A673 (cell line): ENCODE measurements at regions not wholly inside any gene's neighbourhood (a gene's known extent, or its start where the extent isn't known, plus 50 kb on each side); places are given as distances from the start of the nearest gene placed in this dataset.

Experiments used
- BruUV-seq: library from RNA; stranded (reverse); fragments of 400-500 nt; replicated peaks from 2 replicates; lab custom pipeline; 2021; lab: Mats Ljungman, UMichigan
- CTCF ChIA-PET: fragments of 300-600 bp; sonication (Branson Sonifier 250); formaldehyde crosslinking; loops from one replicate; lab custom pipeline; 2022; ENCODE audit warnings: antibody characterized with exemption; lab: Charles Lee
- POLR2A ChIA-PET: fragments of 300-600 bp; sonication (Branson Sonifier 250); formaldehyde crosslinking; loops from one replicate; lab custom pipeline; 2022; ENCODE audit warnings: antibody characterized with exemption; ENCODE audit not compliant: low non-redundant PET; lab: Charles Lee
- DNase-seq: peaks from one replicate; pipeline ENCODE4 v3.0.0-alpha.2; 2015; ENCODE audit warnings: low spot score
- H3K27ac ChIP-seq: fragments of 200-600 bp; sonication (generic); 2 replicates; pipeline ENCODE4 v1.5.1; 2016; ENCODE audit warnings: mixed run types, low read depth, mild to moderate bottlenecking, mixed read lengths, antibody characterized with exemption, low read length; ENCODE audit not compliant: poor library complexity, severe bottlenecking
- H3K27me3 ChIP-seq: fragments of 200-600 bp; sonication (generic); replicated peaks from 2 replicates; pipeline ENCODE4 v1.6.1; 2017; ENCODE audit warnings: mixed run types, low read depth, mild to moderate bottlenecking, mixed read lengths, antibody characterized with exemption, low read length; ENCODE audit not compliant: insufficient read depth, poor library complexity
- H3K36me3 ChIP-seq: fragments of 200-600 bp; sonication (generic); 2 replicates; pipeline ENCODE4 v1.6.1; 2016; ENCODE audit warnings: mixed run types, mild to moderate bottlenecking, mixed read lengths, antibody characterized with exemption, low read length; ENCODE audit not compliant: insufficient read depth, poor library complexity, severe bottlenecking
- H3K4me1 ChIP-seq: fragments of 200-600 bp; sonication (generic); 2 replicates; pipeline ENCODE4 v1.6.1; 2017; ENCODE audit warnings: mixed run types, mild to moderate bottlenecking, mixed read lengths, antibody characterized with exemption, low read length; ENCODE audit not compliant: insufficient read depth, poor library complexity, severe bottlenecking
- H3K4me3 ChIP-seq: fragments of 200-600 bp; sonication (generic); 2 replicates; pipeline ENCODE4 v1.5.1; 2016; ENCODE audit warnings: low read depth, mixed run types, mild to moderate bottlenecking, mixed read lengths, low read length; ENCODE audit not compliant: poor library complexity, severe bottlenecking
- H3K9me3 ChIP-seq: fragments of 200-600 bp; sonication (generic); 2 replicates; pipeline ENCODE4 v1.6.1; 2016; ENCODE audit warnings: mixed run types, low read depth, mild to moderate bottlenecking, mixed read lengths, antibody characterized with exemption, low read length; ENCODE audit not compliant: poor library complexity, severe bottlenecking
- EZH2 ChIP-seq: fragments of 200-600 bp; sonication (generic); IDR thresholded peaks from 2 replicates; pipeline ENCODE4 v1.6.1; 2017; ENCODE audit warnings: borderline replicate concordance, low read depth, mild to moderate bottlenecking, mixed read lengths, antibody characterized with exemption, low read length; ENCODE audit not compliant: poor library complexity, severe bottlenecking
- intact Hi-C: fragments of 100-400 bp; cut with micrococcal nuclease; formaldehyde crosslinking; loops from one replicate; pipeline ENCODE4 v1.10.0; 2022; ENCODE audit not compliant: unreplicated experiment
- TF ChIP-seq, protein P1 (sequence below): fragments of 300-800, 200-600 bp; sonication (generic); conservative IDR thresholded peaks from 2 replicates; pipeline ENCODE4 v1.5.1; 2017; ENCODE audit warnings: low read depth, mild to moderate bottlenecking, antibody characterized with exemption, low read length, moderate library complexity, mixed read lengths

DNA sequence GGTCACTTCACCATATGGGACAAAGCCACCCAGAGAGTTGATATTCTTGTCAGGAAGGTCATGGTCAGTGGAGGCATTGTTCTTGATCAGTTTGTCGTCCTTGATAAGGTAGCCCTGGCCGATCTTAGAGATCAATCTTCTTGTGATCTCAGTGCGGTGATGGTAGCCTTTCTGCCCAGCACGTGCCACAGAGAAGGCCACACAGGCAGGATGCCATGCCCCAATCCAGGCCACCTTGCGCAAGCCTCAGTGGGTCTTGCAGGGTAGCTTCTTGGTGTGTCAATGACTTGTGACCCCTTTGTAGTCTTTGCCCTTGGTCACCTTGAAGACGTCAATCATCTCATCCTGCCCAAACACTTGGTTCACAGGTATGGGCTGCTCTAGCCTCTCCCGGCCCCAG lies 143.9 kb upstream of the ASB18 start:
- POLR2A ChIA-PET: no interaction called here

DNA sequence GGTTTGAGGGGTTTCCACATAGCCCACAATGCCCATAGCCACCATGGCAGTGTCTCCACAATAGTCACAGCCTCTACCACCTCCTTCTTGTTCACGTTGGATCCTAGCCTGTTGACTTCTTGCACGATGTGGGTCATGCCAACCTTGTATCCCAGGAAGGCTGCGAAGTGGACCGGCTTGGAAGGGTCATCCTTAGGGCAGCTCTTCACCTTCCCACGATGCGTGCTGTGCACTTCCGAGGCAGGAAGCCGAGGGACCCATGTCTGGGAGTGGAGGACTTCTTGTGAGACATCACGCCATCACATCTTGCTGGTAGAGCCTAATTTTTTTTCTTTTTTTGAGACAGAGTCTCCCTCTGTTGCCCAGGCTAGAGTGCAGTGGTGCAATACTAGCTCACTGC lies 144.6 kb upstream of the ASB18 start:
- ChIA-PET POLR2A (no interaction called here), CTCF (no interaction called here)
- DNase-seq: no peak
- H3K27ac ChIP-seq: no peak overlapping the region
- no peaks in the 10 kb centered on the region for H3K4me1 ChIP-seq
- TF ChIP-seq, protein P1, sequence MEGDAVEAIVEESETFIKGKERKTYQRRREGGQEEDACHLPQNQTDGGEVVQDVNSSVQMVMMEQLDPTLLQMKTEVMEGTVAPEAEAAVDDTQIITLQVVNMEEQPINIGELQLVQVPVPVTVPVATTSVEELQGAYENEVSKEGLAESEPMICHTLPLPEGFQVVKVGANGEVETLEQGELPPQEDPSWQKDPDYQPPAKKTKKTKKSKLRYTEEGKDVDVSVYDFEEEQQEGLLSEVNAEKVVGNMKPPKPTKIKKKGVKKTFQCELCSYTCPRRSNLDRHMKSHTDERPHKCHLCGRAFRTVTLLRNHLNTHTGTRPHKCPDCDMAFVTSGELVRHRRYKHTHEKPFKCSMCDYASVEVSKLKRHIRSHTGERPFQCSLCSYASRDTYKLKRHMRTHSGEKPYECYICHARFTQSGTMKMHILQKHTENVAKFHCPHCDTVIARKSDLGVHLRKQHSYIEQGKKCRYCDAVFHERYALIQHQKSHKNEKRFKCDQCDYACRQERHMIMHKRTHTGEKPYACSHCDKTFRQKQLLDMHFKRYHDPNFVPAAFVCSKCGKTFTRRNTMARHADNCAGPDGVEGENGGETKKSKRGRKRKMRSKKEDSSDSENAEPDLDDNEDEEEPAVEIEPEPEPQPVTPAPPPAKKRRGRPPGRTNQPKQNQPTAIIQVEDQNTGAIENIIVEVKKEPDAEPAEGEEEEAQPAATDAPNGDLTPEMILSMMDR: no peak
- TF ChIP-seq EZH2: no peak
- BruUV-seq: no TSS peak
- peaks cover 17% of the 10 kb centered on the region for H3K27me3 ChIP-seq
- H3K36me3 ChIP-seq: no peaks in the 10 kb centered on the region
- intact Hi-C loops: no loop called here
- H3K4me3 ChIP-seq: no peak overlapping the region
- no peaks in the 10 kb centered on the region for H3K9me3 ChIP-seq

More for the DNA sequence above, 143.9 kb upstream of the ASB18 start:
- peaks cover 10% of the 10 kb centered on the region for H3K27me3 ChIP-seq
- intact Hi-C loops: no loop called here
- H3K9me3 ChIP-seq: no peaks in the 10 kb centered on the region
- H3K4me1 ChIP-seq: no peaks in the 10 kb centered on the region
- CTCF ChIA-PET: no interaction called here
- no peaks in the 10 kb centered on the region for H3K36me3 ChIP-seq
- H3K4me3 ChIP-seq: no peak overlapping the region
- no peak for TF ChIP-seq EZH2
- TF ChIP-seq, protein P1: no peak
- BruUV-seq: no TSS peak
- no peak overlapping the region for H3K27ac ChIP-seq
- no peak for DNase-seq

DNA sequence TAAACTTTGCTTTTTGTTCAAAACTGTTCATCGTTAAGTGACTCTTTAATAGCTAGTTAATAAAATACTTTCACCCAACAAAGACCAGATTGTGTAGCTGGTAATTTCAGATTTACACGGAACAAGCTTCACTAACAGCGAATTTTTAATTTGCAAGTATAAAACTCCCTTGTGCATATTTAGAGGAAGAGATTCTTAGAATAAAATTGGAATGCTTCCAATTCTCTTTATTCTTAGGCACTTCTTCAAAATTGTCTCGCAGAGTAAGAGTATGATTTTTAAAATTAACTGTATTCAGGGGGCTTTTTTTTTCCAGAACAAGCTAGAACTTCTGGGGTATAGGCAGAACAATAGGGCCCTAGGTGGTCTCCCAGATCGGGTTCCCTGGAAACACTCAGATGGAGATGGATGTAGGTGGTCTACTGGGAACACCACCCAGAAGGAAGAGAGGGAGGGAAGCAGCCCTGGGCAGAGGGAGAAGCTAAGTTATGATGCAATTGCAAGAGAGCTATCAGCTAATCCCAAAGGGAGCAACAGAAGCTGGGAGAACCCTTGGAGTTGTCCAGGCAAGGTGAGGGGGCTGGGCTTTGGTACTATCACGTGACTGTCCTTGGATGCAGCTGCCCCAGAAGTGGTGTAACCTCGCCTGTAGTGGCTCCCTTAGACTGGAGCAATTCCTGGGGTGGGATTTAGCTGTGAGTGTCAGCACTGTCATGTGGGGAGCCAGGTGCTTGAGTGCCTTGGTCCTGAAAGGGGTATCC lies 151.7 kb upstream of the ASB18 start:
- BruUV-seq: no TSS peak
- no peak for DNase-seq
- Histone ChIP-seq H3K27ac (no peak overlapping the region), H3K36me3 (no peaks in the 10 kb centered on the region), H3K9me3 (no peaks in the 10 kb centered on the region), H3K4me3 (no peak overlapping the region), H3K27me3 (peaks cover 38% of the 10 kb centered on the region), H3K4me1 (no peaks in the 10 kb centered on the region)
- intact Hi-C loops: no loop called here
- ChIA-PET POLR2A (no interaction called here), CTCF (no interaction called here)
- TF ChIP-seq, protein P1: no peak
- no peak for TF ChIP-seq EZH2
